Colonic mucosa (tissue), 4 donors: ENCODE measurements at regions not wholly inside any gene's neighbourhood (a gene's known extent, or its start where the extent isn't known, plus 50 kb on each side); places are given as distances from the start of the nearest gene placed in this dataset.

Experiments
- DNase-seq: peaks from one replicate; pipeline ENCODE4 v3.0.0-alpha.2; 2020
- H3K27ac ChIP-seq: fragments of 200-600 bp; one replicate; pipeline ENCODE4 v1.8.0; 2021
- H3K27me3 ChIP-seq: fragments of 200-600 bp; one replicate; pipeline ENCODE4 v1.8.0; 2021
- H3K36me3 ChIP-seq: fragments of 200-600 bp; one replicate; pipeline ENCODE4 v1.8.0; 2021
- H3K4me1 ChIP-seq: fragments of 200-600 bp; one replicate; pipeline ENCODE4 v1.8.0; 2021; ENCODE audit warnings: mild to moderate bottlenecking
- H3K4me3 ChIP-seq: fragments of 200-600 bp; one replicate; pipeline ENCODE4 v1.8.0; 2021
- H3K9ac ChIP-seq, 2 donors: one replicate each; pipeline ENCODE4 v1.7.0; 2013; ENCODE audit warnings: control low read depth in 2 of 2, low read depth in 2 of 2, low read length in 2 of 2
- H3K9me3 ChIP-seq: fragments of 200-600 bp; one replicate; pipeline ENCODE4 v1.8.0; 2021
- CTCF ChIP-seq: fragments of 200-600 bp; IDR thresholded peaks from one replicate; pipeline ENCODE4 v1.8.0; 2022; ENCODE audit warnings: antibody characterized with exemption, mild to moderate bottlenecking
- intact Hi-C: fragments of 100-400 bp; cut with DNase I; formaldehyde crosslinking; loops from one replicate; pipeline ENCODE4 v1.14.1; 2022
- donor health status: healthy.
- donor health status: DM: no; HTN: no; CAD: no.
- donor health status: DM: no; HTN: no; CAD: no.

DNA sequence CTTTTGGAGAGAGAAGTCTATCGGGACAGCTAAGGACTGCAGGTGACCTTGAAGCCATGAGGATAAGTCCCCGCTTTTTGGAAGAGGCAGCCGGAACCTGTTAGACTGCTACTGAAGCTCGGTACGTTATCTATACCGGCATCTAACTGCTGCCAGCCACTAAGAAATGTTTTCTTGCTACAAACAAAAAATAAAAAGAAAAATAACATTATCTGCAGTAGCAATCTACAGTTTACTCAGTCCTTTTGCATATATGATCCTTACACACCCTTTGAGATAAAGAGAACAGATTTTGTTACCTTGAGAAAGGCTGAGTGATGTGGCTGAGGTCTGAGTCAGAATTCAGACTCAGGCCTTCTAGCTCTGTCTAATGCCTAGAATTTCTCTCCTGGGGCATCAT is 314.6 kb downstream of the CDH26 start:
- Histone ChIP-seq H3K9ac (no peak overlapping the region), H3K9me3 (no peaks in the 10 kb centered on the region), H3K4me1 (no peaks in the 10 kb centered on the region), H3K27me3 (no peaks in the 10 kb centered on the region), H3K36me3 (no peaks in the 10 kb centered on the region), H3K4me3 (no peak overlapping the region), H3K27ac (no peak overlapping the region)
- TF ChIP-seq CTCF, result no peak
- no peak for DNase-seq
- intact Hi-C loops, result no loop called here

DNA sequence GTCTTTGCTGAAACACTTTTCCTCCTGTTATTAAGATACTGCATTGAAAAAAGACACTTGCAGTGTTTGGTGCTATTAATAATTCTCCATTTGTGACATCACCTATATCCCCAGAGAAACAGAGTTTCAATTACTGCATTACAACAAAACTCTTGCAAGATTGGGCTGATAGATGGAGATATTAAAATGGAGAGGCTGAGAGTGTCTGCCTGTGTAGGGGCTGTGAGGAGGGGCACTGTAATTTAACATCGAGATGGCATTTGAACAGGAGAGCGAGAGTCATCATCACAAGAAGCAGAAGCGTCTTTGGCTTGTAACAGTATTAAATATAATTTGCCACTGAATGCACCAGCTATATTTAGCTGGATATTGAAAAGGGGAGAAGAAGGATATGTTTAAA is 316.5 kb downstream of the CDH26 start:
- Histone ChIP-seq H3K4me1 (no peaks in the 10 kb centered on the region), H3K9me3 (no peaks in the 10 kb centered on the region), H3K9ac (no peak overlapping the region), H3K36me3 (no peaks in the 10 kb centered on the region), H3K4me3 (no peak overlapping the region), H3K27ac (no peak overlapping the region), H3K27me3 (no peaks in the 10 kb centered on the region)
- TF ChIP-seq CTCF, result no peak
- intact Hi-C loops, result no loop called here
- no peak for DNase-seq

- H3K27ac ChIP-seq, result no peak overlapping the region
- intact Hi-C loops, result no loop called here
- no peak overlapping the region for H3K4me3 ChIP-seq
- TF ChIP-seq CTCF, result no peak
- no peak for DNase-seq
- H3K4me1 ChIP-seq, result no peaks in the 10 kb centered on the region
- H3K9ac ChIP-seq, result no peak overlapping the region
- H3K27me3 ChIP-seq, result no peaks in the 10 kb centered on the region
- H3K36me3 ChIP-seq, result no peaks in the 10 kb centered on the region
- no peaks in the 10 kb centered on the region for H3K9me3 ChIP-seq
Measured at GRCh38 chr20:60281295-60281694, 323.1 kb downstream of the CDH26 start.

GRCh38 chr20:60283281-60283680 is 325.1 kb downstream of the CDH26 start:
- Histone ChIP-seq H3K4me3 (no peak overlapping the region), H3K27ac (no peak overlapping the region), H3K4me1 (no peaks in the 10 kb centered on the region), H3K9ac (no peak overlapping the region), H3K36me3 (no peaks in the 10 kb centered on the region), H3K27me3 (no peaks in the 10 kb centered on the region), H3K9me3 (no peaks in the 10 kb centered on the region)
- DNase-seq, result no peak
- intact Hi-C loops, result no loop called here
- no peak for TF ChIP-seq CTCF

DNA sequence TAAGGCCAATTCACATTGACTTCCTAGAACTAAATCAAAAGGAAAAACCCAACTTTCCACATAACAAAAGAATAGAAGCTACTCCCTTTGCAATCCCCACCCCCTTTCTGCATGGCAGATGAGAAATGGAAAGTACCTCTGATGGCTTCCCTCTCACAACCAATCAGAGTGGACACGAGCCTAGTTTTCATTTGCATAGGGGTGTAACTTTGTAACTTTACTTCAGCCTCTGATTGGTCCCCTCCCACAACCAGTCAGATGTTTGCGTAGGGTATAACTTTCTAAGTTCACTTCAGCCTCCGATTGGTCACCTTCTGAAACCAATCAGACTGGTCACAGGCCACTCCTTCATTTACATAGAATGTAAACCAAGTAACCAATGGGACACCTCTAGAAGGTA is 328.5 kb downstream of the CDH26 start:
- Histone ChIP-seq H3K36me3 (no peaks in the 10 kb centered on the region), H3K27ac (no peak overlapping the region), H3K9me3 (no peaks in the 10 kb centered on the region), H3K27me3 (no peaks in the 10 kb centered on the region), H3K4me1 (no peaks in the 10 kb centered on the region), H3K9ac (no peak overlapping the region), H3K4me3 (no peak overlapping the region)
- no peak for TF ChIP-seq CTCF
- intact Hi-C loops, result no loop called here
- no peak for DNase-seq

DNA sequence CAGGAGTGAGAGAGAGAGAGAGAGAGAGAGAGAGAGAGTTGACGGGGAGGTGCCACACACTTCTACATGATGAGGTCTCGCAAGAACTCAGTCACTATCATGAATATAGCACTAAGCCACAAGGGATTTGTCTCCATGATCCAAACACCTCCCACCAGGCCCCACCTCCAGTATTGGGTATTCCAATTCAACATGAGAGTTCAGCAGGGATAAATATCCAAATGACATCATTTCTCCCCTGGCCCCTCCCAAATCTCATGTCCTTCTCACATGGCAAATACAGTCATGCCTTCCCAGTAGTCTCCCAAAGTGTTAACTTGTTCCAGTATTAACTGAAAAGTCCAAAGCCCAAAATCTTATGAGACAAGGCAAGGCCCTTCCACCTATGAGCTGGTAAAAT is 330.7 kb downstream of the CDH26 start:
- Histone ChIP-seq H3K27ac (no peak overlapping the region), H3K4me1 (no peaks in the 10 kb centered on the region), H3K9me3 (no peaks in the 10 kb centered on the region), H3K4me3 (no peak overlapping the region), H3K36me3 (no peaks in the 10 kb centered on the region), H3K9ac (no peak overlapping the region), H3K27me3 (no peaks in the 10 kb centered on the region)
- DNase-seq, result no peak
- intact Hi-C loops, result no loop called here
- no peak for TF ChIP-seq CTCF
